Activated CD4-positive, alpha-beta T cell treated with anti-CD3 and anti-CD28 coated beads, Interleukin-2, amount 10 ng/mL, durations not matched to agents 24 days and 14 days (primary cell): ENCODE measurements at regions not wholly inside any gene's neighbourhood (a gene's known extent, or its start where the extent isn't known, plus 50 kb on each side); places are given as distances from the start of the nearest gene placed in this dataset.
A peak's percentile ranks its signal among the peaks of the same experiment; 100 is the strongest.

Experiments used
- DNase-seq: peaks from one replicate; pipeline ENCODE4 v3.0.0; 2022
- H3K27ac Mint-ChIP-seq: one replicate; pipeline ENCODE4 v1.8.0; 2022; ENCODE audit warnings: mild to moderate bottlenecking, mixed read lengths
- H3K27me3 Mint-ChIP-seq: one replicate; pipeline ENCODE4 v1.8.0; 2022; ENCODE audit warnings: mixed read lengths
- H3K36me3 Mint-ChIP-seq: one replicate; pipeline ENCODE4 v1.8.0; 2022; ENCODE audit warnings: low read depth, mild to moderate bottlenecking, mixed read lengths
- H3K4me1 Mint-ChIP-seq: one replicate; pipeline ENCODE4 v1.8.0; 2021; ENCODE audit warnings: mixed read lengths
- H3K4me3 Mint-ChIP-seq: one replicate; pipeline ENCODE4 v1.8.0; 2022; ENCODE audit warnings: mild to moderate bottlenecking, moderate library complexity, mixed read lengths
- H3K9me3 Mint-ChIP-seq: one replicate; pipeline ENCODE4 v1.8.0; 2021; ENCODE audit warnings: mixed read lengths
- intact Hi-C: fragments of 100-400 bp; cut with micrococcal nuclease; formaldehyde crosslinking; loops from one replicate; pipeline ENCODE4 v1.15.1; 2023

DNA sequence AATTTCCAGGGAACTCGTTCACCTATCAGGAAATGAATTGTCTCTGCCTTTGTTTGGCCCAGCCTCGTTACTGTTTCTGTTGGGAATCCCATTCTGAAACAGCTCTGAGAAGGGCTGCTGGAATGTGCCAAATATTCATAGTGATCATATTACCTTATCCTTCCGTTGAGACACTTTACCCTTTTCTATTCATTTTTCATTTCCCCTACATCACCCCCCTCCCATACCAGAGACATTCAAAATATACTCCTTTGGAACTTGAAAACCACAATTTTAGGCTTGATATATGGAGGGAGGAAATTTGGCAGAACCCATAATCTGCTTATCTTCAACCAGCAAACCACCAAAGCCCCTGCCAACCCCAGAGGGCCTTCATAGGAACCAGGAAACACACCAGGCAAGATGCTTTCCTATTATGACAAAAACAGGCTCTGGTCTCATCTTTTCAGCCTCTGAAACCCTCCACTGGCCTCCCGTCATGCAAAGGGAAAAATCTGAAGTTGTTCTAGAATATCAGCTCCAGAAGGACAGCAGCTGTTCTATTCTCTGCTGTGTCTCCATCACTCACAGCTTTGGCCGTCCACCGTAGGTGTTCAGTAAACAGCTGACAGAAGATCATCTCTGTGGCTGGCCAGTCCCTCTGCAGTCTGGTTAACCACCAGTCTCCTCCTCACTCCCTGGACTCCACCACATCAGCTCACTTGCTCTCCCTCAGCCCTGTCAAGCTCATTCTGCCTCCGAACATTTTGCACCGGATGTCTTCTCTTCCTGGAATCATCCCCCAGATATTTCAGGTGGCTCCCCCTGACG lies 217.2 kb upstream of the WWC1 start:
- Mint-ChIP-seq H3K4me3 (no peak overlapping the region), H3K9me3 (no peaks in the 10 kb centered on the region), H3K36me3 (no peaks in the 10 kb centered on the region)

DNA sequence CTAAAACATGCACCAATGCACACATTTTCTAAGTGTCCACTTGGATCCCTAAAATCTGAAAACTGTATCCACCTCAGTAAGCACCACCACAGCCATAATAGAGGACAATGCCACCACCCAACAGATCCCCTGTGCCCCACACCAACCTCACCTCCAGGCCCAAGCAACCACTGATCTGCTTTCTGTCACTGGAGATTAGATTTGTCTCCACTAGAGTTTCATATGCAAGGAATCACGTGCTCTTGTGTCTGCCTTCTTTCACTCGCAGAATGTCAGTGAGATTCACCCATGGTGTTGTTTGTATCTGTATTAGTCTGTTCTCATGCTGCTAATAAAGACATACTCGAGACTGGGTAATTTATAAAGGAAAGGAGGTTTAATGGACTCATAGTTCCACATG lies 216.1 kb upstream of the WWC1 start:
- Mint-ChIP-seq H3K4me3 (no peak overlapping the region), H3K4me1 (peaks cover 6% of the 10 kb centered on the region), H3K27ac (no peak overlapping the region), H3K9me3 (no peaks in the 10 kb centered on the region), H3K27me3 (peaks cover 3% of the 10 kb centered on the region), H3K36me3 (no peaks in the 10 kb centered on the region)
- intact Hi-C loops, result no loop called here
- DNase-seq, result no peak

More for the DNA sequence above, 217.2 kb upstream of the WWC1 start:
- intact Hi-C loops, result no loop called here
- Mint-ChIP-seq H3K27ac (peak overlapping the region; percentile 4), H3K27me3 (peaks cover 3% of the 10 kb centered on the region), H3K4me1 (peaks cover 6% of the 10 kb centered on the region)
- DNase-seq, result no peak

DNA sequence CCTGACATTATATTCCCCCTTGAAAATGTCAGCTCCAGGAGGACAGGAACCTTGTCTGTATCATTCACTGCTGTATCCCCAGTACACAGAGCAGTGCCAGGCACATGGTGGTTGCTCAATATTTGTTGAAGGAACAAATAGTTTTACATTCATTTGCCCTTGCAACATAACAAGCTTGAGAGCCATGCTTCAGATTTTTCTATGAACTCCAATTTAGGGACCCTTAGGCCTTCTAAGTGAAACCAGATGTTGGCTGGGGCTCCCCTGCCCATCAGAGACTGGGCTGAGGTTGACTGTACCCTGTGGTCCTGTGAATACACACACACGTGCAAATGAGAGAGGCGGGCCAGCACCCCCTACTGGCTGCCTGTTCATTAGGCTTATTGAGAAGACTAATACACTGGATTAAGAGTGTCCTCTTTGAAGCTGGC lies 214.9 kb upstream of the WWC1 start:
- Mint-ChIP-seq H3K27me3 (peaks cover 3% of the 10 kb centered on the region), H3K4me3 (no peak overlapping the region)
- intact Hi-C loops, result no loop called here

DNA sequence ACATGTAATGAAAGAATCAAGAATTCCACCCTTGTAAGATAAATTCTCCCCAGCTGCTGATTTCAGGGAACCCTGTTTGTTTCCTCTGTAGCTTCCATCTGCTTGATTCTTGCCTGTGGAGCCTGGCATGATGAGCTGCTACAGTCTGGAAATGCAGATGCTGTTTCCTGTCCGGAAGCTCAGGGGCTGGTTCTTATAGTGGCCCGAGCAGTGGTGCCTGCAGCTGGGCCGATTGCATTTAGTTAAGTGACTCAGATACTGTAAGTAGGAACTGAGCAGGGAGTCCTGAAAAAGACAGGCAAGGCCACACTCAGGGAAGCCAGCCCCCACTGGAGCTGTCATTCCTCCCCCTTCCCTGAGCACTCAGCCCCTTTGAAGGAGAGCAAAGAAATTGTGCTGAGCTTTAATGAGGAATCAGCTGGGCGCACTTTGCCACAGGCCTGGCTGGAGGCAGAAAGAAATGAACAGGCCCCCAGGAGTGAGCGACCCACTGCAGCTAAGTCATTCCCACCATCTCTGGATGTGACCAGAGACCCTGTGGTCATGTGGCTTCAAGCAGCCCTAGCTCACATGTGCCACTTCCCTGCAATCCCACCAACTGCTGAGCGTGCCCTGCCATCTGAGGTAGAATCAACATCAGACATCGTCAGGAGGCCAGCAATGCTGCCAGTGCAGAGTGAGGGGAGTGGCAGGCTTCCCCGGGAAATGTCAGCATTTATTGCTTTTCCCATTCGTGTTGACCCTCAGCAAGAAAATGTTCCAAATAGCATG lies 206.0 kb upstream of the WWC1 start:
- Mint-ChIP-seq H3K4me1 (no peaks in the 10 kb centered on the region), H3K4me3 (no peak overlapping the region), H3K27me3 (no peaks in the 10 kb centered on the region), H3K27ac (no peak overlapping the region), H3K9me3 (peaks cover 3% of the 10 kb centered on the region), H3K36me3 (no peaks in the 10 kb centered on the region)
- intact Hi-C loops, result no loop called here
- no peak for DNase-seq

More for the DNA sequence above, 214.9 kb upstream of the WWC1 start:
- Mint-ChIP-seq H3K27ac (no peak overlapping the region), H3K36me3 (no peaks in the 10 kb centered on the region), H3K9me3 (no peaks in the 10 kb centered on the region), H3K4me1 (peaks cover 6% of the 10 kb centered on the region)
- DNase-seq, result peak; percentile 59

DNA sequence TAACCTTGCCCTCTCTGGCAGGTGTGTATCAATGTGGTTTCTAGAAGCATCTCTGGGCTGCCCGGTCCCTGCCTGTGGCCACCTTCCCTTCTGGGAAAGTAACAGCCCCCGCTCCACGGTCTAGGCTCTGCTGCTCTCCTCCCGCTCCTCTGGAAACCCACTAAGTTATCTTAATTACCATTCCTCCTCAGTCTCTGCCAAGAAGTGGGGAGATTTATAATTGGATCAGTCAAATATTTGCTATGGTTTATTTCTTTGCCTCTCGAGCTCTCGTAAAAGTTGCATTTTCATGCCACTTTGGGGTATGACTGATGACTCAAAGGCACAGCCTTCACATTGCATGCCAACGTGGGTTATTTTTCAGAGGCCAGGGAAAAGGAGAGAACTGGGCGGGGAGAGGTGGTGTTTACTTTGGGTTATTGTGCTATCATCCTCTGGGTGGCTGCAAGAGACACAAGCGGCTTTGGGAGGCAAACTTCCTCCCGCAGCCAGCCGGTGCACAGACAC lies 205.3 kb upstream of the WWC1 start:
- Mint-ChIP-seq H3K27ac (no peak overlapping the region), H3K9me3 (peaks cover 3% of the 10 kb centered on the region), H3K4me3 (no peak overlapping the region), H3K4me1 (no peaks in the 10 kb centered on the region), H3K36me3 (no peaks in the 10 kb centered on the region), H3K27me3 (no peaks in the 10 kb centered on the region)
- DNase-seq, result no peak
- intact Hi-C loops, result no loop called here

DNA sequence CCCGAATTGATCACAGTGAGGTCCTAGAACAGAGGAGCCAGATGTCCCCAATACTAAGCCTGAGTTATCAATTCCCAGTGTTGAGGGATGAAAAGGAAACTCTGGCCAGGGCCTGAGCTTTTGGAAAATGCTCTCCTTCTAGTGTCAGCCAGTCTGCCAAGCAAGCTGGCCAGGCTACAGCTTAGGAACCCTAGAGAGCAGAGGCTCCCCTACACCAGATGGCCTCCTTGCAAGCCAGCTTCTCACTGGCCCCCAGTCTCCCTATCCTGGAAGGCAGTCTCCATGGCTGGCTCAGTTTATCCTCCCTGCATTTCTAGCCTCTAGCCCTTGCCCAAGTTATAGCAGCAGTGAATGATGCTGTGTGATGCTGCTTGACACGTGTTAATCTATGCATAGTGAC lies 204.7 kb upstream of the WWC1 start:
- Mint-ChIP-seq H3K36me3 (no peaks in the 10 kb centered on the region), H3K4me1 (no peaks in the 10 kb centered on the region), H3K4me3 (no peak overlapping the region), H3K27ac (no peak overlapping the region), H3K9me3 (peaks cover 3% of the 10 kb centered on the region), H3K27me3 (no peaks in the 10 kb centered on the region)
- intact Hi-C loops, result no loop called here
- no peak for DNase-seq

DNA sequence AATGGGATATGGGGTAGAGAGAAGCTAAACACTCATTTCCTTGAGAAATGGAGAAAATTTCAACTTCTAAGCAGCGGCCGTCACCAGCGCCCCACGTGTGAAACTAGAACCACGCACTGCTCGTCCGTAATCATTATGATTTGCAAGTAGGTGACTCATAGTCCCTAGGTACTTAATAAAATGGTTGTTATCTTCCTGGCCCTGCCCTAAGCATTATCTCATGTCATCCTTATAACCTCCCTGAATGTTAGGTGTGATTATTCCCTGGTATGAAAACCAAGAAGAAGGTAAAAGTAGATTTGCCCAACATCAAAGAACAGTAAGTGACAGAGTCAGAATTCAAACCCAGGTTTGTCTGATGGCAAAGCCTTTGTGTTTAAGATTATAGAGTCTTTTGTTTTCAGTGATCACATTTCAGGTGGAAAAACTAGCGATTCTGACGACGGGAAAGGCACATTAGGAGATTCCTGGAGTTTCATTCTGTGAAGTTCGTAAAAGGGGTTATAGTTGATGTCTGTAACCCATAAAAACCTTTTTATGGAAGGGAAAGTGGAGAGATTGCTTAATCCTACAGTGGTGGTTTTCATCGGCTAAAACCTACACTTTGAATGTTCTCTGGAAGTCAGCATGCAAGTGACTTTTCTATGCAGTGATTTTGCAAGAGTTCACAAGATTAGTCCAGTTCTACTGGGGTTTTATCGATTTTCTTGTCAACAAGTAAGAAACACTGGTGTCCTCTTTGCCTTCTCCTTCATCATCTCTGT lies 202.9 kb upstream of the WWC1 start:
- no peak for DNase-seq
- H3K27ac Mint-ChIP-seq, result no peak overlapping the region
- no peaks in the 10 kb centered on the region for H3K4me1 Mint-ChIP-seq
- H3K9me3 Mint-ChIP-seq, result no peaks in the 10 kb centered on the region
- intact Hi-C loops, result no loop called here
- no peaks in the 10 kb centered on the region for H3K36me3 Mint-ChIP-seq
- H3K4me3 Mint-ChIP-seq, result no peak overlapping the region
- no peaks in the 10 kb centered on the region for H3K27me3 Mint-ChIP-seq

DNA sequence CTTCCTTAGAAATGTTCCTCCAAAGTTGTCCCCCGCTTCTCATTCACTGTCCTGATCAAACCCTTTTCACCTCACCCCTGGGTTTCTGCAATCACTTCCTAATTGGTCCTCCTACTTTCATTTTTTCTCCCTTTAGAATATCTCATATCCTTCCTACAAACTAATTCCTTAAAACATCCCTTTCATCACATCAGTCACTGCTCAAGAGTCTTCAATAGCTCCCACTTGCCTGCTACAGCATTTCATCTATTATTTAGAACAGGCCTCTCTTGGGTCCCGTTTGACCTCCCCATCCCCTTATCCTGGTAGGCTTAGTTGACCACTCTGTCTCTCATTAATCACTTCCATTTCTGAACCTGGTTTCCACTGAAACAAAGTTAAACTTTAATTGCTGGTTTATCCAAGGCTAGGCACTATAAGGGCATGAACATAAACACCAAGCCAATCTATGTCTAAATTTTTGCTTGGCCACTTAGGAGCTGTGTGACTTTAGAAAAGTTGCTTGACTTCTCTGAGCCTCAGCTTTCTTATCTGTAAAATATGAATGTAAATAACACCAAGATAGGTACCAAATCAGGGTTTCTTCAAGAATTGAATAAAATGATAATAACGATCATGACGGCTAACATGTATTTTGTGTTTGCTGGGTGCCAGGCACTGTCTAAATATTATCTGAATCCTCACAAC lies 202.1 kb upstream of the WWC1 start:
- Mint-ChIP-seq H3K27me3 (no peaks in the 10 kb centered on the region), H3K9me3 (no peaks in the 10 kb centered on the region), H3K4me1 (no peaks in the 10 kb centered on the region), H3K27ac (no peak overlapping the region), H3K4me3 (no peak overlapping the region), H3K36me3 (no peaks in the 10 kb centered on the region)
- no peak for DNase-seq
- intact Hi-C loops, result no loop called here

DNA sequence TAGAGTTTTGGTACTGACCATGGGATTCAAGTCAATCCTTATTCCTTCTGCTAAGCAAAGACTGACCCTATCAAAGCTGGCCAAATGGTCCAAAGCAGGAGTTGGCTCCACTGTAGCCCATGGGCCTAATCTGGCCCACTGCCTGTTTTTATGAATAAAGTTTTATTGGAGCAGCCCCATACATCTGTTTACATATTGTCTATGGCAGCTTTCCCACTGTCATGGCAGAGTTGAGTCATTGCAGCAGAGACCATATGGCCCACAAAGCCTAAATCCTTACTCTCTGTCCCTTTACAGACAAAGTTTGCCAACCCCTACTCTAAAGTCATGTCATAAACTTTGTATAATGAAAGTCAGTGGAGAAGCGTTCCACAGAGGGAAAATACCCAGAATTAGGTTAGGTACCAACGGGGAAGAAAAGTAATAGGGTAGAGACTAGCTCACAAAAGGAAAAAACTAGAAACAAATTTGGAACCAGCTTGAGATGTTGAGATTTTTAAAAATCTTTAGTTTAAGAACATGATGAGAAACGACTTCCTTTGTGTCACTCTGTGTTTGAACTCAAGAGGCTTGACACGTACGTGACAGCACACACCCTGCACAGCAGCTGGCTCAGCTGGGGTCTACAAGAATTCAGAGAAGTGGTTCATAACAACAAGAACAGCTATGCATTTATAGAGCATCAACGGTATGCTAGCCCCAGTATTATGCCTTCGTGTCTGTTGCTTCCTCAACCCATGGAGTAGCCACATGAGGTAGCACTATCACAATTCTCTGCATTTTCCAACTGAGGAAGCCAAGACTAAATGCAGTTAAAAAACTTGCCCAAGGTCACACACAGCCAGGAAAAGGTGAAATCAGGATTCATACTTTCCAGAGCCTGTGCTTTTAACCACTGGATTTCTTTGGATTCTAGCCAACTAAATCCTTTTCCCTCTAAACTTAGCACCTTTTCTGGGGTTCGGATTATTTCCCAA lies 198.9 kb upstream of the WWC1 start:
- no peak overlapping the region for H3K27ac Mint-ChIP-seq
- no peaks in the 10 kb centered on the region for H3K27me3 Mint-ChIP-seq
- no peak overlapping the region for H3K4me3 Mint-ChIP-seq
- H3K36me3 Mint-ChIP-seq, result no peaks in the 10 kb centered on the region
- intact Hi-C loops, result no loop called here
- no peak for DNase-seq
- H3K9me3 Mint-ChIP-seq, result no peaks in the 10 kb centered on the region
- no peaks in the 10 kb centered on the region for H3K4me1 Mint-ChIP-seq

DNA sequence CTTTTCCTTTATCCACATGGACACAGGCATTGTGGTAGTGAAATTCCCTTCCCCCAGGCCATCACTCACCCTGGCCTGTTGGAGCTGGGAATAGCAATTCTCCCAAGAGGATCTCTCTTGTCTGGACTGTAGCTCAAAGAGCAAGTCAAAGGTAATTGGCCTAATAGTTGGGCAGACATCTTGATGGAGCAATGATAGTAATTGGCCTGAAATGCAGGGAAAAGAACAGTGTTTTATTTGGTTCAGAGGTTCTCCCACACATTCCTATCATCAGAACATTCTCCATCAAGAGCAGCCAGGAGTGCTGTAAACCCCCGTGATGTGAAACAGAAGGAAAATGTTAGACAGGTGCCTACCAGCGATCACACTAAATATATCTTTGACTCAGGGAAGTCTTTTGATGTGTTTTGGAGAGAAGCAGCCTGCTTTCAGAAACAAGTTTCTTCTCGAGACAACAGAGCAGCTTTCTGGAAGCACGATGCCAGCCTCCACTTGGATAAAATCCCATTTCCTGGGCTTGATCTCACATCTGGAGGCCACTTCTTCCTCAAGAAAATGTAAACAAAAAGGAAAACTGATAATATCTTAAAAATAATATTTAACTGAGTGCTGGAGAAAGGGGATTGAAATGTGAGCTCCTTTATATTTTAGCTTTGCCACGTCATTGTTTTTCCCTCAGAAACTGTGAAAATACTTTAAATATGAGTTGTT lies 198.1 kb upstream of the WWC1 start:
- Mint-ChIP-seq H3K4me3 (no peak overlapping the region), H3K27me3 (no peaks in the 10 kb centered on the region), H3K27ac (no peak overlapping the region), H3K36me3 (no peaks in the 10 kb centered on the region), H3K9me3 (no peaks in the 10 kb centered on the region), H3K4me1 (no peaks in the 10 kb centered on the region)
- DNase-seq, result no peak
- intact Hi-C loops, result no loop called here

DNA sequence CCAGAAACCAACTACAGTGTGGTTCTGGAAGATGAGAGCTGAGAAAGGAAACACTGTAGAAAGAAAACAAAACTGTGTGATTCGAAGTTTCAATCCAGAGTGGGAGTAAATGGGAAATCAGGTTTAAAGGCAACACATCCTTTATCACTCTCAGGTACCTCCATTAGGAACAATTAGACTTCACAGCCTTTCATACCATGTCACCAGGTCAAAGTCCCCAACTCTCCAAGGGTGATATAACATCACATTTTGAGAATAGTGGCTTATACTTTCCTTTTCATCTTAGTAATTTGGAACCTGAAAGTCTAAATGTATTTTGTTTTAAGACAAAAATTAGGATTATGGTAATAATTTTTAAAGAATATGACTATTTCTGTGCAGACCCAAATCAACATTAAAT lies 194.9 kb upstream of the WWC1 start:
- Mint-ChIP-seq H3K27me3 (no peaks in the 10 kb centered on the region), H3K36me3 (no peaks in the 10 kb centered on the region), H3K4me1 (no peaks in the 10 kb centered on the region), H3K9me3 (no peaks in the 10 kb centered on the region), H3K4me3 (no peak overlapping the region), H3K27ac (no peak overlapping the region)
- intact Hi-C loops, result no loop called here
- DNase-seq, result no peak
